H1 (cell line): ENCODE measurements at regions not wholly inside any gene's neighbourhood (a gene's known extent, or its start where the extent isn't known, plus 50 kb on each side); places are given as distances from the start of the nearest gene placed in this dataset.

Experiments
- CTCF ChIA-PET: fragments of 300-600 bp; sonication (Branson Sonifier 250); formaldehyde crosslinking; loops from one replicate; lab custom pipeline; 2021; ENCODE audit not compliant: partially characterized antibody; lab: Charles Lee
- POLR2A ChIA-PET: fragments of 300-600 bp; sonication (Branson Sonifier 250); formaldehyde crosslinking; loops from one replicate; lab custom pipeline; 2021; ENCODE audit warnings: inconsistent platforms; ENCODE audit not compliant: partially characterized antibody; lab: Charles Lee
- DNase-seq, 2 experiments: peaks; one replicate each; pipeline versions ENCODE4 v3.0.0 to v3.0.0-alpha.2; 2010 to 2022; ENCODE audit warnings: low spot score in 2 of 2, low read depth in 1 of 2, mixed read lengths in 1 of 2
- FAIRE-seq: peaks from 2 replicates; lab custom pipeline; 2011; peaks lifted over from hg19 to GRCh38; lab: Jason Lieb, UNC
- H2AFZ ChIP-seq: 2 replicates; pipeline ENCODE4 v1.8.1; 2012; ENCODE audit warnings: low read length, inconsistent platforms
- H2AK5ac ChIP-seq: 2 replicates; pipeline ENCODE4 v1.6.1; 2013; ENCODE audit warnings: low read depth, low read length
- H2BK120ac ChIP-seq: replicated peaks from 2 replicates; pipeline ENCODE3; 2013; ENCODE audit warnings: low read depth, low read length, inconsistent platforms
- H2BK12ac ChIP-seq: 2 replicates; pipeline ENCODE4 v1.6.1; 2013; ENCODE audit warnings: low read depth, low read length
- H2BK15ac ChIP-seq: 2 replicates; pipeline ENCODE4 v1.6.1; 2013; ENCODE audit warnings: low read length
- H2BK20ac ChIP-seq: 2 replicates; pipeline ENCODE4 v1.6.1; 2013; ENCODE audit warnings: low read length
- H2BK5ac ChIP-seq: 2 replicates; pipeline ENCODE4 v1.6.1; 2013; ENCODE audit warnings: low read depth, low read length
- H3K14ac ChIP-seq: 2 replicates; pipeline ENCODE4 v1.6.1; 2013; ENCODE audit warnings: inconsistent platforms; ENCODE audit not compliant: insufficient read length
- H3K18ac ChIP-seq: 2 replicates; pipeline ENCODE4 v1.6.1; 2013; ENCODE audit warnings: low read length; ENCODE audit errors: extremely low read depth
- H3K23ac ChIP-seq: 2 replicates; pipeline ENCODE4 v1.6.1; 2013; ENCODE audit warnings: inconsistent platforms; ENCODE audit not compliant: insufficient read length
- H3K23me2 ChIP-seq: 2 replicates; pipeline ENCODE4 v1.6.1; 2013; ENCODE audit warnings: low read depth, low read length
- H3K27ac ChIP-seq: 2 replicates; pipeline ENCODE4 v1.6.1; 2011; ENCODE audit warnings: low read depth, low read length, inconsistent platforms
- H3K27me3 ChIP-seq, 4 experiments: replicated peaks in 1 of 4; 1 replicate in 1 of 4; 2 replicates in 3 of 4; pipeline versions ENCODE4 v1.6.1 to v1.8.1; 2011 to 2013; ENCODE audit warnings: low read length in 3 of 4, mild to moderate bottlenecking in 3 of 4, inconsistent platforms in 2 of 4, mixed read lengths in 2 of 4, moderate library complexity in 1 of 4; ENCODE audit not compliant: control insufficient read depth in 3 of 4, insufficient read depth in 3 of 4; ENCODE audit errors: extremely low read depth in 1 of 4
- H3K36me3 ChIP-seq, 4 experiments: 2 replicates each; pipeline versions ENCODE4 v1.6.1 to v1.8.1; 2011 to 2013; ENCODE audit warnings: mild to moderate bottlenecking in 4 of 4, low read length in 3 of 4, moderate library complexity in 2 of 4, control low read depth in 1 of 4, inconsistent platforms in 1 of 4; ENCODE audit not compliant: insufficient read depth in 4 of 4, control insufficient read depth in 2 of 4
- H3K4ac ChIP-seq: replicated peaks from 2 replicates; pipeline ENCODE3; 2013; ENCODE audit warnings: low read length, low read depth, mixed read lengths, inconsistent platforms; ENCODE audit not compliant: insufficient read length
- H3K4me1 ChIP-seq, 4 experiments: replicated peaks in 1 of 4; 1 replicate in 1 of 4; 2 replicates in 3 of 4; pipeline versions ENCODE4 v1.6.1 to v1.8.1; 2011 to 2013; ENCODE audit warnings: low read length in 3 of 4, inconsistent platforms in 2 of 4, mixed read lengths in 1 of 4; ENCODE audit not compliant: insufficient read depth in 4 of 4, control insufficient read depth in 3 of 4
- H3K4me2 ChIP-seq, 2 experiments: 2 replicates each; pipeline versions ENCODE4 v1.6.1 to v1.8.1; 2011 to 2013; ENCODE audit warnings: low read depth in 2 of 2, low read length in 2 of 2, control low read depth in 1 of 2, inconsistent platforms in 1 of 2, mild to moderate bottlenecking in 1 of 2; ENCODE audit not compliant: insufficient read depth in 1 of 2
- H3K4me3 ChIP-seq, 4 experiments: fragments of 200-600, 300-600 bp in 1 of 4; sonication (generic), shearing (Covaris generic), sonication (Bioruptor Twin) in 1 of 4; 2 replicates each; pipeline versions ENCODE4 v1.5.1 to v1.8.1; 2011 to 2016; ENCODE audit warnings: low read length in 4 of 4, low read depth in 3 of 4, control low read depth in 2 of 4, inconsistent platforms in 2 of 4, mild to moderate bottlenecking in 2 of 4, mixed read lengths in 1 of 4, moderate library complexity in 1 of 4; ENCODE audit not compliant: insufficient read depth in 2 of 4; ENCODE audit errors: extremely low read depth in 1 of 4
- H3K56ac ChIP-seq: replicated peaks from 2 replicates; pipeline ENCODE3; 2013; ENCODE audit warnings: low read depth, mild to moderate bottlenecking, mixed read lengths, low read length, inconsistent platforms; ENCODE audit not compliant: insufficient read length
- H3K79me1 ChIP-seq: 2 replicates; pipeline ENCODE4 v1.6.1; 2013; ENCODE audit warnings: low read depth, low read length, control low read depth
- H3K79me2 ChIP-seq, 2 experiments: 2 replicates each; pipeline versions ENCODE4 v1.6.1 to v1.8.1; 2012 to 2013; ENCODE audit warnings: low read length in 2 of 2, mild to moderate bottlenecking in 2 of 2, inconsistent platforms in 1 of 2; ENCODE audit not compliant: insufficient read depth in 2 of 2, control insufficient read depth in 1 of 2
- H3K9ac ChIP-seq, 4 experiments: replicated peaks in 1 of 4; 1 replicate in 1 of 4; 2 replicates in 3 of 4; pipeline versions ENCODE4 v1.6.1 to v1.8.1; 2011 to 2013; ENCODE audit warnings: low read depth in 3 of 4, low read length in 3 of 4, control low read depth in 2 of 4, mild to moderate bottlenecking in 2 of 4, moderate library complexity in 2 of 4, inconsistent platforms in 1 of 4; ENCODE audit errors: extremely low read depth in 1 of 4
- H3K9me3 ChIP-seq, 2 experiments: 2 replicates each; pipeline versions ENCODE4 v1.6.1 to v1.8.1; 2012 to 2013; ENCODE audit warnings: mild to moderate bottlenecking in 2 of 2, moderate library complexity in 2 of 2, control low read depth in 1 of 2, inconsistent platforms in 1 of 2, low read depth in 1 of 2, low read length in 1 of 2, mixed read lengths in 1 of 2; ENCODE audit not compliant: insufficient read depth in 2 of 2
- H4K20me1 ChIP-seq, 2 experiments: replicated peaks in 1 of 2; 2 replicates each; pipeline versions ENCODE3 to v1.8.1; 2011 to 2013; ENCODE audit warnings: inconsistent platforms in 2 of 2, low read length in 2 of 2, mild to moderate bottlenecking in 1 of 2; ENCODE audit not compliant: insufficient read depth in 2 of 2, control insufficient read depth in 1 of 2
- H4K5ac ChIP-seq: 2 replicates; pipeline ENCODE4 v1.6.1; 2013; ENCODE audit warnings: low read length, low read depth, mixed read lengths, inconsistent platforms; ENCODE audit not compliant: insufficient read length
- H4K8ac ChIP-seq: 2 replicates; pipeline ENCODE4 v1.8.0; 2013; ENCODE audit warnings: mild to moderate bottlenecking, moderate library complexity, low read length, inconsistent platforms; ENCODE audit not compliant: insufficient read depth; ENCODE audit errors: extremely low read depth
- H4K91ac ChIP-seq: replicated peaks from 2 replicates; pipeline ENCODE3; 2013; ENCODE audit warnings: low read length, mixed read lengths, inconsistent platforms; ENCODE audit not compliant: insufficient read length
- JUN ChIP-seq: IDR thresholded peaks from 2 replicates; pipeline ENCODE4 v1.6.1; 2011; ENCODE audit warnings: low read depth, mild to moderate bottlenecking, improper control_type of control experiment, low read length
- JUND ChIP-seq: IDR thresholded peaks from 2 replicates; pipeline ENCODE4 v1.6.1; 2011; ENCODE audit warnings: mild to moderate bottlenecking, improper control_type of control experiment, low read length
- KDM5A ChIP-seq: fragments of 200-600 bp; IDR thresholded peaks from 2 replicates; pipeline ENCODE4 v1.7.1; 2012; ENCODE audit warnings: mild to moderate bottlenecking, low read length, inconsistent platforms, mixed read lengths
- MAFK ChIP-seq: IDR thresholded peaks from 2 replicates; pipeline ENCODE4 v1.6.1; 2012; ENCODE audit warnings: low read depth, mild to moderate bottlenecking, improper control_type of control experiment, low read length
- POLR2AphosphoS5 ChIP-seq: IDR thresholded peaks from 2 replicates; pipeline ENCODE4 v1.6.1; 2011; ENCODE audit warnings: low read depth, low read length
- RXRA ChIP-seq: IDR thresholded peaks from 2 replicates; pipeline ENCODE4 v1.6.1; 2011; ENCODE audit warnings: low read depth, mild to moderate bottlenecking, low read length, moderate library complexity; ENCODE audit not compliant: insufficient read depth
- SP2 ChIP-seq: IDR thresholded peaks from 2 replicates; pipeline ENCODE4 v1.6.1; 2012; ENCODE audit warnings: mild to moderate bottlenecking, low read length, inconsistent platforms
- SUZ12 ChIP-seq: fragments of 200-600 bp; sonication (generic); IDR thresholded peaks from 2 replicates; pipeline ENCODE4 v1.6.1; 2012; ENCODE audit warnings: mild to moderate bottlenecking, inconsistent platforms, low read length, moderate library complexity, mixed read lengths
- TAF7 ChIP-seq: optimal IDR thresholded peaks from 2 replicates; pipeline ENCODE3; 2011; ENCODE audit warnings: low read depth, mild to moderate bottlenecking, inconsistent platforms, low read length, moderate library complexity, borderline replicate concordance
- TBP ChIP-seq: IDR thresholded peaks from 2 replicates; pipeline ENCODE4 v1.6.1; 2011; ENCODE audit warnings: low read depth, low read length, improper control_type of control experiment
- TCF12 ChIP-seq: IDR thresholded peaks from 2 replicates; pipeline ENCODE4 v1.6.1; 2011; ENCODE audit warnings: low read depth, mild to moderate bottlenecking, low read length
- ZNF274 ChIP-seq: IDR thresholded peaks from 2 replicates; pipeline ENCODE4 v1.7.0; 2012; ENCODE audit warnings: low read length, borderline replicate concordance; ENCODE audit errors: extremely low read depth
- WGBS, 2 experiments: shearing (Covaris generic) in 1 of 2; methylation state at CpG; one replicate each; pipeline versions ENCODE4 v1.1.6 to v1.1.7; 2013 to 2015; ENCODE audit warnings: low lambda C conversion rate in 2 of 2, mixed read lengths in 2 of 2, inconsistent platforms in 1 of 2, low coverage in 1 of 2, missing lambda C conversion rate in 1 of 2; ENCODE audit not compliant: insufficient replicate concordance in 2 of 2, insufficient coverage in 1 of 2, insufficient read length in 1 of 2; ENCODE audit errors: extremely low coverage in 1 of 2, missing lambda C conversion rate in 1 of 2; 5-methylcytosine and 5-hydroxymethylcytosine counted together
- TF ChIP-seq, protein P1 (sequence below), 3 experiments: IDR thresholded peaks; 1 replicate in 2 of 3; 2 replicates in 1 of 3; pipeline versions ENCODE4 v1.5.1 to v1.6.1; 2011; ENCODE audit warnings: low read length in 3 of 3, mild to moderate bottlenecking in 3 of 3, inconsistent platforms in 2 of 3, low read depth in 1 of 3, moderate library complexity in 1 of 3; ENCODE audit not compliant: insufficient read depth in 1 of 3; ENCODE audit errors: control extremely low read depth in 1 of 3

DNA sequence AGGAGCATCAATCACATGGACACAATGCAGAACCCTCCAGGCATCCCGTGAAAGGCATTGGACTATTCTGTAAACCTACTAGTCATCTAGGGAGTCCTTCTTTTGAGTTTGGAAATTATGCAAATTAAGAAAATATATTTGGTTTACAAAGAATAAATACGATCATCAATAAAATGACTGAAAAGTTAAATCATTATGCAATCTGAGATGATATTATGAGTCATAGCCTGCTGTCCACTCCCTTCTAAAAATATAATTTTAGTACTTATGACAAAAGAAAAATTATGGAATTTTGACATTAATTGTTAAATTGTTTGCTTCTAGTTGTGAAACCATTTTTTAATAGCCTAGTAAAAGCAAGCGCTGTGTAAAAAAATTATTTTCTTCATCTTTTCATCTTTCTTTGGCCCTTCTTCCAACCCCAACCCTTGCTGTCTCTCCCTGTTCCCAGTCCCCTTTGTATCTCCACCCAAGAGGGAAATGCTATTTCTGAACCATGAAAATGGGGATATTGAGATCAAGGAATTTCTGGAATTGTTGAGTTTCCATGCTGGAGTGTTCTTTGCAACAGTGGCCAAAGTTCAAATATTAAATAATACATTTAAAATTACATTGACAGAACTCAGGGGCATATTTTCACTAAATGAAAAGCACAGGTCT, 599.8 kb downstream of the COL12A1 start:
- POLR2A ChIA-PET: no interaction called here
- no peak overlapping the region for H2AFZ ChIP-seq
- no peak for FAIRE-seq
- TF ChIP-seq TAF7 (no peak), TCF12 (no peak), SUZ12 (no peak), SP2 (no peak), JUND (no peak), TBP (no peak), KDM5A (no peak), RXRA (no peak), POLR2AphosphoS5 (no peak), JUN (no peak), MAFK (no peak), ZNF274 (no peak)
- TF ChIP-seq, protein P1, sequence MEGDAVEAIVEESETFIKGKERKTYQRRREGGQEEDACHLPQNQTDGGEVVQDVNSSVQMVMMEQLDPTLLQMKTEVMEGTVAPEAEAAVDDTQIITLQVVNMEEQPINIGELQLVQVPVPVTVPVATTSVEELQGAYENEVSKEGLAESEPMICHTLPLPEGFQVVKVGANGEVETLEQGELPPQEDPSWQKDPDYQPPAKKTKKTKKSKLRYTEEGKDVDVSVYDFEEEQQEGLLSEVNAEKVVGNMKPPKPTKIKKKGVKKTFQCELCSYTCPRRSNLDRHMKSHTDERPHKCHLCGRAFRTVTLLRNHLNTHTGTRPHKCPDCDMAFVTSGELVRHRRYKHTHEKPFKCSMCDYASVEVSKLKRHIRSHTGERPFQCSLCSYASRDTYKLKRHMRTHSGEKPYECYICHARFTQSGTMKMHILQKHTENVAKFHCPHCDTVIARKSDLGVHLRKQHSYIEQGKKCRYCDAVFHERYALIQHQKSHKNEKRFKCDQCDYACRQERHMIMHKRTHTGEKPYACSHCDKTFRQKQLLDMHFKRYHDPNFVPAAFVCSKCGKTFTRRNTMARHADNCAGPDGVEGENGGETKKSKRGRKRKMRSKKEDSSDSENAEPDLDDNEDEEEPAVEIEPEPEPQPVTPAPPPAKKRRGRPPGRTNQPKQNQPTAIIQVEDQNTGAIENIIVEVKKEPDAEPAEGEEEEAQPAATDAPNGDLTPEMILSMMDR (IDR thresholded peaks at IDR 0.05; ENCODE audit: control extremely low read depth in 1 of 3, insufficient read depth in 1 of 3, low read depth in 1 of 3, low read length in 3 of 3): no peak

More for the DNA sequence above, 599.8 kb downstream of the COL12A1 start:
- Histone ChIP-seq H3K9ac (no peak overlapping the region), H2BK15ac (no peak overlapping the region), H4K91ac (no peak overlapping the region), H3K56ac (no peak overlapping the region), H3K18ac (no peak overlapping the region), H3K4me2 (no peak overlapping the region), H3K9me3 (no peaks in the 10 kb centered on the region), H3K4ac (no peak overlapping the region), H4K20me1 (no peaks in the 10 kb centered on the region), H3K27ac (no peak overlapping the region), H3K23me2 (no peaks in the 10 kb centered on the region), H4K8ac (no peak overlapping the region), H2BK120ac (no peak overlapping the region), H3K4me3 (no peak overlapping the region), H3K79me2 (no peaks in the 10 kb centered on the region), H3K14ac (no peak overlapping the region), H3K27me3 (no peaks in the 10 kb centered on the region), H2AK5ac (no peak overlapping the region), H4K5ac (no peak overlapping the region), H2BK12ac (no peak overlapping the region), H3K36me3 (no peaks in the 10 kb centered on the region), H2BK20ac (no peak overlapping the region), H3K79me1 (no peaks in the 10 kb centered on the region), H2BK5ac (no peak overlapping the region), H3K4me1 (no peaks in the 10 kb centered on the region), H3K23ac (no peak overlapping the region)
- no peak for DNase-seq
- CTCF ChIA-PET: no interaction called here
- 89% methylated on average over 3 of the region's 3 CpGs; no CpG with 5 or more reads in 1 of the 2 experiments for WGBS, 2 experiments
